ENCODE measurements at regions not wholly inside any gene's neighbourhood (a gene's known extent, or its start where the extent isn't known, plus 50 kb on each side); places are given as distances from the start of the nearest gene placed in this dataset.

- no peak for DNase-seq (ENCODE audit: low spot score)
Measured at GRCh38 chr12:25009496-25010092, 60.7 kb upstream of the BCAT1 start.

- DNase-seq (ENCODE audit: low spot score) = peak; percentile 81
Measured at GRCh38 chr12:25005376-25005775, 56.5 kb upstream of the BCAT1 start.

GRCh38 chr12:25004447-25004846 is 55.5 kb upstream of the BCAT1 start:
- DNase-seq (ENCODE audit: low spot score) = peak; percentile 80

GRCh38 chr12:25001311-25001710 is 52.4 kb upstream of the BCAT1 start:
- DNase-seq (ENCODE audit: low spot score) = peak; percentile 52
